ENCODE measurements at regions not wholly inside any gene's neighbourhood (a gene's known extent, or its start where the extent isn't known, plus 50 kb on each side); places are given as distances from the start of the nearest gene placed in this dataset.

GRCh38 chr13:99740251-99740979 lies 231.2 kb downstream of the ZIC5 start:
- Histone ChIP-seq H3K9me3 (ENCODE audit: insufficient read depth in 2 of 2, low read depth in 1 of 2, low read length in 1 of 2) (no peaks in the 10 kb centered on the region), H4K91ac (replicated peaks; ENCODE audit: insufficient read length, low read length) (peak overlapping the region; percentile 44), H2BK15ac (ENCODE audit: low read length) (no peak overlapping the region), H3K4me3 (ENCODE audit: extremely low read depth in 1 of 4, insufficient read depth in 2 of 4, low read depth in 3 of 4, low read length in 4 of 4) (no peak overlapping the region), H2BK20ac (ENCODE audit: low read length) (0 out of 2 replicates have a peak overlapping the region, but pooled peaks have one; percentile 6), H3K56ac (replicated peaks; ENCODE audit: insufficient read length, low read depth, low read length) (no peak overlapping the region), H3K23me2 (ENCODE audit: low read depth, low read length) (no peaks in the 10 kb centered on the region), H3K14ac (ENCODE audit: insufficient read length) (no peak overlapping the region), H2AFZ (ENCODE audit: low read length) (no peak overlapping the region), H3K4ac (replicated peaks; ENCODE audit: insufficient read length, low read depth, low read length) (no peak overlapping the region), H2BK120ac (replicated peaks; ENCODE audit: low read depth, low read length) (peak overlapping the region; percentile 2), H3K9ac (replicated peaks in 1 of 4; ENCODE audit: extremely low read depth in 1 of 4, low read depth in 3 of 4, low read length in 3 of 4) (no peak overlapping the region), H3K79me1 (ENCODE audit: low read depth, low read length) (0 out of 2 replicates have a peak, but pooled peaks cover 2% of the 10 kb centered on the region), H3K27me3 (replicated peaks in 1 of 4; ENCODE audit: control insufficient read depth in 3 of 4, extremely low read depth in 1 of 4, insufficient read depth in 3 of 4, low read length in 3 of 4) (no peaks in the 10 kb centered on the region), H3K4me2 (ENCODE audit: insufficient read depth in 1 of 2, low read depth in 2 of 2, low read length in 2 of 2) (no peak overlapping the region), H4K20me1 (replicated peaks in 1 of 2; ENCODE audit: control insufficient read depth in 1 of 2, insufficient read depth in 2 of 2, low read length in 2 of 2) (no peaks in the 10 kb centered on the region), H2AK5ac (ENCODE audit: low read depth, low read length) (0 out of 2 replicates have a peak overlapping the region, but pooled peaks have one; percentile 5), H3K27ac (ENCODE audit: low read depth, low read length) (no peak overlapping the region), H3K23ac (ENCODE audit: insufficient read length) (no peak overlapping the region), H3K18ac (ENCODE audit: extremely low read depth, low read length) (no peak overlapping the region), H3K79me2 (ENCODE audit: control insufficient read depth in 1 of 2, insufficient read depth in 2 of 2, low read length in 2 of 2) (no peaks in the 10 kb centered on the region; a peak in 1 of 4 replicates), H2BK12ac (ENCODE audit: low read depth, low read length) (no peak overlapping the region), H4K5ac (ENCODE audit: insufficient read length, low read depth, low read length) (no peak overlapping the region), H4K8ac (ENCODE audit: extremely low read depth, insufficient read depth, low read length) (no peak overlapping the region), H3K36me3 (ENCODE audit: control insufficient read depth in 2 of 4, insufficient read depth in 4 of 4, low read length in 3 of 4) (no peaks in the 10 kb centered on the region; a peak in 1 of 8 replicates), H3K4me1 (replicated peaks in 1 of 4; ENCODE audit: control insufficient read depth in 3 of 4, insufficient read depth in 4 of 4, low read length in 3 of 4) (peaks cover 6 to 17% (median 15%) of the 10 kb centered on the region in 4 experiments; a peak in 6 of 7 replicates), H2BK5ac (ENCODE audit: low read depth, low read length) (no peak overlapping the region)
- FAIRE-seq: no peak
- TF ChIP-seq SP1 (IDR thresholded peaks at IDR 0.05; ENCODE audit: low read depth, low read length) (no peak), KDM1A (IDR thresholded peaks at IDR 0.05; ENCODE audit: borderline replicate concordance, low read length) (no peak), JUN (IDR thresholded peaks at IDR 0.05; ENCODE audit: low read depth, low read length) (no peak), SRF (IDR thresholded peaks at IDR 0.05; ENCODE audit: low read depth, low read length) (no peak), BCL11A (IDR thresholded peaks at IDR 0.05; ENCODE audit: low read depth in 2 of 2, low read length in 2 of 2) (no peak), RXRA (IDR thresholded peaks at IDR 0.05; ENCODE audit: insufficient read depth, low read depth, low read length) (no peak), SP4 (IDR thresholded peaks at IDR 0.05; ENCODE audit: low read length) (no peak), SIN3A (conservative IDR thresholded peaks at IDR 0.05 in 1 of 2, IDR thresholded peaks at IDR 0.05 in 1 of 2; ENCODE audit: low read depth in 1 of 2, low read length in 2 of 2) (no peak), ZNF274 (IDR thresholded peaks at IDR 0.05; ENCODE audit: borderline replicate concordance, extremely low read depth, low read length) (no peak), TAF7 (optimal IDR thresholded peaks at IDR 0.05; ENCODE audit: borderline replicate concordance, low read depth, low read length) (no peak), CTBP2 (IDR thresholded peaks at IDR 0.05; ENCODE audit: borderline replicate concordance, insufficient read depth, insufficient read length, low read length) (no peak)
- WGBS, 2 experiments (ENCODE audit: extremely low coverage in 1 of 2, insufficient coverage in 1 of 2, insufficient read length in 1 of 2, insufficient replicate concordance in 2 of 2, low coverage in 1 of 2, low lambda C conversion rate in 2 of 2, missing lambda C conversion rate in 1 of 2): 88% methylated on average over 17 of the region's 17 CpGs; no CpG with 5 or more reads in 1 of the 2 experiments
- POLR2A ChIA-PET (ENCODE audit: partially characterized antibody): interaction anchor here (0.5 to 1.6 kb wide), 5 partner anchors 11 to 57 kb away, joined by 3 to 7 read pairs (median 3); no protein-coding TSS in a partner anchor
- DNase-seq (ENCODE audit: low read depth in 1 of 2, low spot score in 2 of 2): peak in 1 of 2 experiments; percentile 28
- CTCF ChIA-PET (ENCODE audit: partially characterized antibody): interaction anchor here (0.7 to 1.7 kb wide), 4 partner anchors 10 to 642 kb away, joined by 3 to 5 read pairs (median 3); no protein-coding TSS in a partner anchor

Measured in H1 (cell line).